ENCODE measurements at regions not wholly inside any gene's neighbourhood (a gene's known extent, or its start where the extent isn't known, plus 50 kb on each side); places are given as distances from the start of the nearest gene placed in this dataset.

GRCh38 chr11:80028998-80029397 is 588.2 kb upstream of the TENM4 start:
- TF ChIP-seq CTCF (conservative IDR thresholded peaks at IDR 0.05; ENCODE audit: low read depth, low read length), result no peak
- no peak for TF ChIP-seq EZH2phosphoT487 (IDR thresholded peaks at IDR 0.05; ENCODE audit: borderline replicate concordance, low read length)
- TF ChIP-seq EZH2 (IDR thresholded peaks at IDR 0.05; ENCODE audit: low read length, unreplicated experiment), result no peak

Measured in PC-3 (cell line).